Progenitor cell of endocrine pancreas (in vitro differentiated cells): ENCODE measurements at regions not wholly inside any gene's neighbourhood (a gene's known extent, or its start where the extent isn't known, plus 50 kb on each side); places are given as distances from the start of the nearest gene placed in this dataset.

Experiments used
- DNase-seq: peaks from one replicate; pipeline ENCODE4 v3.0.0; 2021; ENCODE audit warnings: low spot score; ENCODE audit not compliant: unreplicated experiment
- H3K27ac Mint-ChIP-seq: 2 replicates; pipeline ENCODE4 v1.8.0; 2021; ENCODE audit warnings: mild to moderate bottlenecking, moderate library complexity, mixed read lengths
- H3K27me3 Mint-ChIP-seq: 2 replicates; pipeline ENCODE4 v1.8.0; 2021; ENCODE audit warnings: mixed read lengths
- H3K36me3 Mint-ChIP-seq: 2 replicates; pipeline ENCODE4 v1.8.0; 2022; ENCODE audit warnings: mixed read lengths; ENCODE audit not compliant: insufficient read depth
- H3K4me1 Mint-ChIP-seq: 2 replicates; pipeline ENCODE4 v1.8.0; 2021; ENCODE audit warnings: low read depth, mixed read lengths
- H3K4me3 Mint-ChIP-seq: 2 replicates; pipeline ENCODE4 v1.8.0; 2021; ENCODE audit warnings: low read depth, mild to moderate bottlenecking, moderate library complexity, mixed read lengths
- H3K9me3 Mint-ChIP-seq: 2 replicates; pipeline ENCODE4 v1.8.0; 2021; ENCODE audit warnings: low read depth, mixed read lengths
- TF ChIP-seq, protein P1 (sequence below): fragments of 200-600 bp; sonication (generic); IDR thresholded peaks from one replicate; pipeline ENCODE4 v1.5.0; 2021; ENCODE audit warnings: antibody characterized with exemption, mild to moderate bottlenecking; ENCODE audit not compliant: unreplicated experiment

GRCh38 chr11:86180851-86181250 lies 63.7 kb upstream of the EED start:
- Mint-ChIP-seq H3K27ac (no peak overlapping the region), H3K4me1 (no peaks in the 10 kb centered on the region), H3K4me3 (no peak overlapping the region), H3K9me3 (no peaks in the 10 kb centered on the region), H3K36me3 (no peaks in the 10 kb centered on the region), H3K27me3 (no peaks in the 10 kb centered on the region)
- TF ChIP-seq, protein P1, sequence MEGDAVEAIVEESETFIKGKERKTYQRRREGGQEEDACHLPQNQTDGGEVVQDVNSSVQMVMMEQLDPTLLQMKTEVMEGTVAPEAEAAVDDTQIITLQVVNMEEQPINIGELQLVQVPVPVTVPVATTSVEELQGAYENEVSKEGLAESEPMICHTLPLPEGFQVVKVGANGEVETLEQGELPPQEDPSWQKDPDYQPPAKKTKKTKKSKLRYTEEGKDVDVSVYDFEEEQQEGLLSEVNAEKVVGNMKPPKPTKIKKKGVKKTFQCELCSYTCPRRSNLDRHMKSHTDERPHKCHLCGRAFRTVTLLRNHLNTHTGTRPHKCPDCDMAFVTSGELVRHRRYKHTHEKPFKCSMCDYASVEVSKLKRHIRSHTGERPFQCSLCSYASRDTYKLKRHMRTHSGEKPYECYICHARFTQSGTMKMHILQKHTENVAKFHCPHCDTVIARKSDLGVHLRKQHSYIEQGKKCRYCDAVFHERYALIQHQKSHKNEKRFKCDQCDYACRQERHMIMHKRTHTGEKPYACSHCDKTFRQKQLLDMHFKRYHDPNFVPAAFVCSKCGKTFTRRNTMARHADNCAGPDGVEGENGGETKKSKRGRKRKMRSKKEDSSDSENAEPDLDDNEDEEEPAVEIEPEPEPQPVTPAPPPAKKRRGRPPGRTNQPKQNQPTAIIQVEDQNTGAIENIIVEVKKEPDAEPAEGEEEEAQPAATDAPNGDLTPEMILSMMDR = no peak
- no peak for DNase-seq

- H3K27ac Mint-ChIP-seq = no peak overlapping the region
- no peaks in the 10 kb centered on the region for H3K9me3 Mint-ChIP-seq
- no peak overlapping the region for H3K4me3 Mint-ChIP-seq
Observed at GRCh38 chr11:86180423-86180822, 64.1 kb upstream of the EED start.

GRCh38 chr11:86179646-86180064 lies 64.9 kb upstream of the EED start:
- DNase-seq = no peak
- Mint-ChIP-seq H3K4me3 (no peak overlapping the region), H3K36me3 (no peaks in the 10 kb centered on the region), H3K27ac (no peak overlapping the region), H3K27me3 (no peaks in the 10 kb centered on the region), H3K4me1 (no peaks in the 10 kb centered on the region), H3K9me3 (no peaks in the 10 kb centered on the region)
- TF ChIP-seq, protein P1 = no peak

More at GRCh38 chr11:86180423-86180822, 64.1 kb upstream of the EED start:
- H3K36me3 Mint-ChIP-seq = no peaks in the 10 kb centered on the region
- H3K4me1 Mint-ChIP-seq = no peaks in the 10 kb centered on the region
- no peak for DNase-seq
- TF ChIP-seq, protein P1 = no peak
- H3K27me3 Mint-ChIP-seq = no peaks in the 10 kb centered on the region

DNA sequence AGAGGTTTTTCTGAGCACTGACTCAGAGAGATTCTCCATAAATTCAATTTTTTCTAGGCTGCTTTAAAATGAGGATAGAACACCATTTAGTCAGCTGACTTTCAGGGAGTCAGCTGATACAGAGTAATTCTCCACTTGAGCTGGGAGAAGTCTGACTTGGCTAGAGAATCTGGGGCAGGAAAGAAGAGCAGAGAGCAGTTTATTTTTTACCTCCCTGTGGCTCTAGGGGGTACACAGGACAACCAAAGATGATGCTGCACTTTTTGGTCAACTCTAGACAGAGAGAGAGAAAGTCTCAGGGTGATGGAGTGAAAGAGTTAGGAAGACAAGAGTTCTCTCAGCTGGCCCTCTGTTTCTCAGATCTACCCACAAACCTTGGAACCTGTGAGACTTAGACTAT lies 67.3 kb upstream of the EED start:
- TF ChIP-seq, protein P1 = no peak
- Mint-ChIP-seq H3K27me3 (no peaks in the 10 kb centered on the region), H3K4me3 (no peak overlapping the region), H3K36me3 (no peaks in the 10 kb centered on the region), H3K4me1 (no peaks in the 10 kb centered on the region), H3K9me3 (no peaks in the 10 kb centered on the region), H3K27ac (no peak overlapping the region)
- no peak for DNase-seq

- no peak overlapping the region for H3K4me3 Mint-ChIP-seq
- no peaks in the 10 kb centered on the region for H3K9me3 Mint-ChIP-seq
- TF ChIP-seq, protein P1 = no peak
- H3K27ac Mint-ChIP-seq = no peak overlapping the region
- no peak for DNase-seq
- no peaks in the 10 kb centered on the region for H3K36me3 Mint-ChIP-seq
- H3K27me3 Mint-ChIP-seq = no peaks in the 10 kb centered on the region
- no peaks in the 10 kb centered on the region for H3K4me1 Mint-ChIP-seq
Observed at GRCh38 chr11:86176165-86176884, 68.2 kb upstream of the EED start.
